ENCODE measurements at regions not wholly inside any gene's neighbourhood (a gene's known extent, or its start where the extent isn't known, plus 50 kb on each side); places are given as distances from the start of the nearest gene placed in this dataset.

- no peak overlapping the region for H3K27ac ChIP-seq
- no peaks in the 10 kb centered on the region for H3K9me3 ChIP-seq
- H3K4me1 ChIP-seq, result no peaks in the 10 kb centered on the region
- no peaks in the 10 kb centered on the region for H3K27me3 ChIP-seq
- TF ChIP-seq POLR2A (IDR thresholded peaks at IDR 0.05), result no peak
- TF ChIP-seq, protein P1, sequence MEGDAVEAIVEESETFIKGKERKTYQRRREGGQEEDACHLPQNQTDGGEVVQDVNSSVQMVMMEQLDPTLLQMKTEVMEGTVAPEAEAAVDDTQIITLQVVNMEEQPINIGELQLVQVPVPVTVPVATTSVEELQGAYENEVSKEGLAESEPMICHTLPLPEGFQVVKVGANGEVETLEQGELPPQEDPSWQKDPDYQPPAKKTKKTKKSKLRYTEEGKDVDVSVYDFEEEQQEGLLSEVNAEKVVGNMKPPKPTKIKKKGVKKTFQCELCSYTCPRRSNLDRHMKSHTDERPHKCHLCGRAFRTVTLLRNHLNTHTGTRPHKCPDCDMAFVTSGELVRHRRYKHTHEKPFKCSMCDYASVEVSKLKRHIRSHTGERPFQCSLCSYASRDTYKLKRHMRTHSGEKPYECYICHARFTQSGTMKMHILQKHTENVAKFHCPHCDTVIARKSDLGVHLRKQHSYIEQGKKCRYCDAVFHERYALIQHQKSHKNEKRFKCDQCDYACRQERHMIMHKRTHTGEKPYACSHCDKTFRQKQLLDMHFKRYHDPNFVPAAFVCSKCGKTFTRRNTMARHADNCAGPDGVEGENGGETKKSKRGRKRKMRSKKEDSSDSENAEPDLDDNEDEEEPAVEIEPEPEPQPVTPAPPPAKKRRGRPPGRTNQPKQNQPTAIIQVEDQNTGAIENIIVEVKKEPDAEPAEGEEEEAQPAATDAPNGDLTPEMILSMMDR (IDR thresholded peaks at IDR 0.05), result no peak
- DNase-seq, result no peak
- 79 to 100% methylated on average over 1 of the region's 1 CpG for WGBS, 2 donors
- no peaks in the 10 kb centered on the region for H3K36me3 ChIP-seq (ENCODE audit: low read depth, missing control alignments)
- no peak overlapping the region for H3K4me3 ChIP-seq
- intact Hi-C loops (cut with DNase I; ENCODE audit: low total_unique reads), result no loop called here
Observed at GRCh38 chr2:66032226-66032775, 402.6 kb upstream of the MEIS1 start.

- no peaks in the 10 kb centered on the region for H3K27me3 ChIP-seq
- WGBS, 2 donors, result 88 to 89% methylated on average over 4 of the region's 4 CpGs
- intact Hi-C loops (cut with DNase I; ENCODE audit: low total_unique reads), result no loop called here
- TF ChIP-seq, protein P1 (IDR thresholded peaks at IDR 0.05), result no peak
- TF ChIP-seq POLR2A (IDR thresholded peaks at IDR 0.05), result no peak
- H3K36me3 ChIP-seq (ENCODE audit: low read depth, missing control alignments), result no peaks in the 10 kb centered on the region
- no peaks in the 10 kb centered on the region for H3K9me3 ChIP-seq
- no peak overlapping the region for H3K27ac ChIP-seq
- no peaks in the 10 kb centered on the region for H3K4me1 ChIP-seq
- no peak for DNase-seq
- no peak overlapping the region for H3K4me3 ChIP-seq
Observed at GRCh38 chr2:66031236-66031635, 403.7 kb upstream of the MEIS1 start.

GRCh38 chr2:66030553-66030952 is 404.4 kb upstream of the MEIS1 start:
- intact Hi-C loops (cut with DNase I; ENCODE audit: low total_unique reads), result no loop called here
- H3K4me1 ChIP-seq, result no peaks in the 10 kb centered on the region
- DNase-seq, result no peak
- H3K4me3 ChIP-seq, result no peak overlapping the region
- no peaks in the 10 kb centered on the region for H3K9me3 ChIP-seq
- no peak overlapping the region for H3K27ac ChIP-seq
- 82 to 92% methylated on average over 1 of the region's 1 CpG for WGBS, 2 donors
- H3K27me3 ChIP-seq, result no peaks in the 10 kb centered on the region
- no peak for TF ChIP-seq POLR2A (IDR thresholded peaks at IDR 0.05)
- TF ChIP-seq, protein P1 (IDR thresholded peaks at IDR 0.05), result no peak
- no peaks in the 10 kb centered on the region for H3K36me3 ChIP-seq (ENCODE audit: low read depth, missing control alignments)

- Histone ChIP-seq H3K27me3 (no peaks in the 10 kb centered on the region), H3K27ac (no peak overlapping the region), H3K36me3 (ENCODE audit: low read depth, missing control alignments) (no peaks in the 10 kb centered on the region), H3K9me3 (no peaks in the 10 kb centered on the region), H3K4me3 (no peak overlapping the region), H3K4me1 (no peaks in the 10 kb centered on the region)
- WGBS, 2 donors, result 61 to 62% methylated on average over 6 of the region's 6 CpGs
- TF ChIP-seq, protein P1 (IDR thresholded peaks at IDR 0.05), result no peak
- no peak for TF ChIP-seq POLR2A (IDR thresholded peaks at IDR 0.05)
- no peak for DNase-seq
- intact Hi-C loops (cut with DNase I; ENCODE audit: low total_unique reads), result no loop called here
Observed at GRCh38 chr2:66024391-66024790, 410.5 kb upstream of the MEIS1 start.

DNA sequence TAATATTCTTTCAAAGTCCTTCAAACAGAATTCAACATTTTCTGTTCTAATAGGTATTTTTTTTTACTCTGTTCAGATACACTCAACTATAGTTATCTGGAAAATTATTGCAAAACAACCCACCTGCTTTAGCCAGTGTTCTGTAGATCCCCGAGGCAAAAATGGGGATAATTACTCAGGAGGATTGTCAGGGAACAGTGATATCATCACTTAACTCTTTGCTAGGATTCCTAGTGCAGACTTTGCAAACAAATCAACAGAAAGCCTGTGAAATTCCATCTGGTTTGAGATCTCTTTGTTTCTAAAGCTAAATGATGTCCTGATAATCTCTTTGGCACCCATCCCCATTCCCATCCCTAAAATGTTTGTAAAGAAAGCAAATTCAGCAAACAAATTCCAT is 413.6 kb upstream of the MEIS1 start:
- intact Hi-C loops (cut with DNase I; ENCODE audit: low total_unique reads), result no loop called here
- no peaks in the 10 kb centered on the region for H3K36me3 ChIP-seq (ENCODE audit: low read depth, missing control alignments)
- no peaks in the 10 kb centered on the region for H3K27me3 ChIP-seq
- H3K4me1 ChIP-seq, result no peaks in the 10 kb centered on the region
- TF ChIP-seq POLR2A (IDR thresholded peaks at IDR 0.05), result no peak
- TF ChIP-seq, protein P1 (IDR thresholded peaks at IDR 0.05), result no peak
- no peak for DNase-seq
- WGBS, 2 donors, result 22 to 48% methylated on average over 1 of the region's 1 CpG
- no peaks in the 10 kb centered on the region for H3K9me3 ChIP-seq
- H3K27ac ChIP-seq, result no peak overlapping the region
- no peak overlapping the region for H3K4me3 ChIP-seq
